ENCODE measurements at regions not wholly inside any gene's neighbourhood (a gene's known extent, or its start where the extent isn't known, plus 50 kb on each side); places are given as distances from the start of the nearest gene placed in this dataset.

DNA sequence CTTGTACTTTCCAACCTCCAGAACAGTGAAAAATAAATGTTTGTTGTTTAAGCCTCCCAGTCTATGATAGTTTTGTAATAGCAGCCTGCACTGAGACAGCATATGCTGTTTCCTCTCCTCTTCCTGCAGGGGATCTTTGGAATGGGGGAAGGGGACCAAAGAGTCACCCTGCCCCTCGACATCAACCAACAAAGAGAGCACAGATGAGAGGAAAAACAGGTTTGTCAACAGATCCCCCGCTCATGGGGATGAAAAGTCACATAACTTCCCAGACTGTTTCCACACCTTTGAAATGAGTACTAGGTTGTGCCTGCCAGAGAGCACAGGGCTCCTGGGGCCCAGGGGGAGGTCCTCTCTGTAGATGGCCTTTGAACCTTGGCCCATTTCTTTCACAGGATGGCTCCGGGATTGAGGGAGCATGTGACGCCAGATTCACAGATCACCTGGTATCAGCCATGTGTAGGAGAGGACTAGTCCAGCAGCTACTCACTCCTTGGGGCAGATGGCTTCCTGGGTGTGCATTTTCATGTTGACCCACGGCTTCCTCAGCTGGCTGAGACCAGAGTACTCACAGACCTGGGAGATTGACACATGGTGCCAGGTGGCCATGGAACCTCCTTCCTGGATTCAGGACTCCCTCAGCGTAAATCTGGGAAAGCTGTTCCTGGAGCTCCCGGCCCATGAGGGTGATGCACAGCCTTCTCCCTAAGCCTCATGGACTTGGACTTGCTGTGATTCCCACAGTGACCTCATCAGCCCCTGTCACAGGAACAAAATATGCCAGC, 125.6 kb downstream of the CXCL12 start:
- DNase-seq: no peak
- no peak overlapping the region for H3K27ac Mint-ChIP-seq
- Histone ChIP-seq H3K9me3 (ENCODE audit: control insufficient read depth, insufficient read depth, low read length) (no peaks in the 10 kb centered on the region), H3K27me3 (ENCODE audit: control insufficient read depth, insufficient read depth, low read length) (no peaks in the 10 kb centered on the region), H3K4me3 (ENCODE audit: low read length) (no peak overlapping the region), H3K4me1 (ENCODE audit: control insufficient read depth, insufficient read depth, low read length) (no peaks in the 10 kb centered on the region), H3K36me3 (ENCODE audit: control insufficient read depth, insufficient read depth, low read length) (no peaks in the 10 kb centered on the region), H3K27ac (ENCODE audit: low read length) (no peak overlapping the region)
- ATAC-seq: no peak
- H3K27me3 Mint-ChIP-seq (ENCODE audit: low read depth in 2 of 2): peaks cover 0 to 6% of the 10 kb centered on the region in 2 donors
- no peaks in the 10 kb centered on the region for H3K36me3 Mint-ChIP-seq
- WGBS (ENCODE audit: insufficient coverage): 81% methylated on average over 7 of the region's 7 CpGs
- no peak overlapping the region for H3K4me3 Mint-ChIP-seq
- H3K9me3 Mint-ChIP-seq: no peaks in the 10 kb centered on the region
- no peaks in the 10 kb centered on the region for H3K4me1 Mint-ChIP-seq
- TF ChIP-seq, protein P1, sequence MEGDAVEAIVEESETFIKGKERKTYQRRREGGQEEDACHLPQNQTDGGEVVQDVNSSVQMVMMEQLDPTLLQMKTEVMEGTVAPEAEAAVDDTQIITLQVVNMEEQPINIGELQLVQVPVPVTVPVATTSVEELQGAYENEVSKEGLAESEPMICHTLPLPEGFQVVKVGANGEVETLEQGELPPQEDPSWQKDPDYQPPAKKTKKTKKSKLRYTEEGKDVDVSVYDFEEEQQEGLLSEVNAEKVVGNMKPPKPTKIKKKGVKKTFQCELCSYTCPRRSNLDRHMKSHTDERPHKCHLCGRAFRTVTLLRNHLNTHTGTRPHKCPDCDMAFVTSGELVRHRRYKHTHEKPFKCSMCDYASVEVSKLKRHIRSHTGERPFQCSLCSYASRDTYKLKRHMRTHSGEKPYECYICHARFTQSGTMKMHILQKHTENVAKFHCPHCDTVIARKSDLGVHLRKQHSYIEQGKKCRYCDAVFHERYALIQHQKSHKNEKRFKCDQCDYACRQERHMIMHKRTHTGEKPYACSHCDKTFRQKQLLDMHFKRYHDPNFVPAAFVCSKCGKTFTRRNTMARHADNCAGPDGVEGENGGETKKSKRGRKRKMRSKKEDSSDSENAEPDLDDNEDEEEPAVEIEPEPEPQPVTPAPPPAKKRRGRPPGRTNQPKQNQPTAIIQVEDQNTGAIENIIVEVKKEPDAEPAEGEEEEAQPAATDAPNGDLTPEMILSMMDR (IDR thresholded peaks at IDR 0.05): no peak
- intact Hi-C loops (cut with micrococcal nuclease): no loop called here

DNA sequence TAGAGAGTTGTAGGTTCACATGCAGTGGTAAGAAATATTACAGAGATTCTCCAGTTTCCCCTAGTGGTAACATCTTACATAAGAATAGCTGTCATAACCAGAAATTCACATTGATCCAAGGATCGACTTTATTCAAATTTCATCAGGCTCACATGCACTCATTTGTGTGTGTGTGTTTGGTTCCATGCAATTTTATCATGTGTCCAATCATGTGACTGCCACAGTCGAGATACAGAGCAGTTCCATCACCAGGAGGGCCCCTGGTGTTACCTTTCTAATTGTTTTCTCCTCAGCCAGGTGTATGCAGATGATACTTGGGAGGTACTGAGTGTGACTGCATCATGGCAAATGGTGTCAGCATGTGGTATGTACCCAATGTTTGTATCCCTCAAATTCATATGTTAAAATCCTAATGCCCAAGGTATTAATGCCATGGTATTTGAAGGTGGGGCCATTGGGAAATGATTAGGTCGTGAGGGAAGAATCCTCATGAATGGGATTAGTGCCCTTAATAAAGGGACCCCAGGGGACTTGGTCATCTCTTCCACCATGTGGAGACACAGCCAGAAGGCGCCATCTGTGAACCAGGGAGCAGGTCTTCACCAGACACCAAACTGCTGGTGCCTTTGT, 126.3 kb downstream of the CXCL12 start:
- TF ChIP-seq, protein P1 (IDR thresholded peaks at IDR 0.05): no peak
- Mint-ChIP-seq H3K27me3 (ENCODE audit: low read depth in 2 of 2) (peaks cover 0 to 5% of the 10 kb centered on the region in 2 donors), H3K36me3 (no peaks in the 10 kb centered on the region), H3K27ac (no peak overlapping the region), H3K4me3 (no peak overlapping the region), H3K4me1 (no peaks in the 10 kb centered on the region), H3K9me3 (no peaks in the 10 kb centered on the region)
- intact Hi-C loops (cut with micrococcal nuclease): no loop called here
- Histone ChIP-seq H3K4me1 (ENCODE audit: control insufficient read depth, insufficient read depth, low read length) (no peaks in the 10 kb centered on the region), H3K4me3 (ENCODE audit: low read length) (no peak overlapping the region), H3K27ac (ENCODE audit: low read length) (no peak overlapping the region), H3K36me3 (ENCODE audit: control insufficient read depth, insufficient read depth, low read length) (no peaks in the 10 kb centered on the region), H3K27me3 (ENCODE audit: control insufficient read depth, insufficient read depth, low read length) (no peaks in the 10 kb centered on the region), H3K9me3 (ENCODE audit: control insufficient read depth, insufficient read depth, low read length) (no peaks in the 10 kb centered on the region)
- 71% methylated on average over 4 of the region's 4 CpGs for WGBS (ENCODE audit: insufficient coverage)
- no peak for DNase-seq
- no peak for ATAC-seq

DNA sequence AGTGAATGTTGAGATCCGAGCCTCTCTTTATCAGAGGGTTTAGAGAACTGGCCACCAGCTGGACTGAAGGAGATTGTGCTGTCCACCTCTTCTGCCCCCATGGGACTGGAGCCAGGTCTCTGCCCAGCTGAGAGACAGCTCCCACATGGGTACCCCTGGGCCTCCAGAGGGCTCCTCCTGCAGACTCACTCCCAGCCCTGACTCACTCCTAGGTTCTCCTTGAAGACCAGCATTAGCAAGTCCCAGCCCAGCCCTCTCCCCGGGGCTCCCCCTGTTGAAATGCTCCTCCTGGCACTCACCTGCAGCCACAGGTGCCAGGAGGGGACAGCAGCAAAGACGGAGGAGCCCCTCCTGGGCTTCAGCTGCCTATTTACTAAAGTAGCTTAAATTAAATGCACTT, 126.9 kb downstream of the CXCL12 start:
- intact Hi-C loops (cut with micrococcal nuclease): no loop called here
- ATAC-seq (no peak), DNase-seq (no peak)
- no peaks in the 10 kb centered on the region for H3K36me3 Mint-ChIP-seq
- WGBS (ENCODE audit: insufficient coverage): 68% methylated on average over 3 of the region's 3 CpGs
- Histone ChIP-seq H3K4me3 (ENCODE audit: low read length) (no peak overlapping the region), H3K27me3 (ENCODE audit: control insufficient read depth, insufficient read depth, low read length) (no peaks in the 10 kb centered on the region), H3K9me3 (ENCODE audit: control insufficient read depth, insufficient read depth, low read length) (no peaks in the 10 kb centered on the region), H3K4me1 (ENCODE audit: control insufficient read depth, insufficient read depth, low read length) (no peaks in the 10 kb centered on the region), H3K27ac (ENCODE audit: low read length) (no peak overlapping the region), H3K36me3 (ENCODE audit: control insufficient read depth, insufficient read depth, low read length) (no peaks in the 10 kb centered on the region)
- peaks cover 0 to 5% of the 10 kb centered on the region in 2 donors for H3K27me3 Mint-ChIP-seq (ENCODE audit: low read depth in 2 of 2)
- no peak overlapping the region for H3K4me3 Mint-ChIP-seq
- H3K9me3 Mint-ChIP-seq: no peaks in the 10 kb centered on the region
- TF ChIP-seq, protein P1 (IDR thresholded peaks at IDR 0.05): no peak
- no peaks in the 10 kb centered on the region for H3K4me1 Mint-ChIP-seq
- no peak overlapping the region for H3K27ac Mint-ChIP-seq
